Calu3 (cell line): ENCODE measurements at regions not wholly inside any gene's neighbourhood (a gene's known extent, or its start where the extent isn't known, plus 50 kb on each side); places are given as distances from the start of the nearest gene placed in this dataset.

Source experiments
- BruUV-seq: library from RNA; stranded (reverse); fragments of 400-500 nt; replicated peaks from 2 replicates; lab custom pipeline; 2021; lab: Mats Ljungman, UMichigan
- CTCF ChIA-PET: fragments of 300-600 bp; sonication (Branson Sonifier 250); formaldehyde crosslinking; loops from one replicate; lab custom pipeline; 2022; ENCODE audit warnings: antibody characterized with exemption; lab: Charles Lee
- DNase-seq: peaks from one replicate; pipeline ENCODE4 v3.0.0; 2022
- H3K27ac Mint-ChIP-seq: one replicate; pipeline ENCODE4 v1.8.0; 2022; ENCODE audit warnings: mixed read lengths; ENCODE audit not compliant: unreplicated experiment
- H3K27me3 Mint-ChIP-seq: one replicate; pipeline ENCODE4 v1.8.0; 2022; ENCODE audit warnings: mixed read lengths; ENCODE audit not compliant: unreplicated experiment
- H3K36me3 Mint-ChIP-seq: one replicate; pipeline ENCODE4 v1.8.0; 2022; ENCODE audit warnings: mild to moderate bottlenecking, moderate library complexity, mixed read lengths; ENCODE audit not compliant: insufficient read depth, unreplicated experiment
- H3K4me1 Mint-ChIP-seq: one replicate; pipeline ENCODE4 v1.8.0; 2022; ENCODE audit warnings: mild to moderate bottlenecking, low read depth, mixed read lengths; ENCODE audit not compliant: unreplicated experiment
- H3K4me3 Mint-ChIP-seq: one replicate; pipeline ENCODE4 v1.8.0; 2022; ENCODE audit warnings: mild to moderate bottlenecking, low read depth, moderate library complexity, mixed read lengths; ENCODE audit not compliant: unreplicated experiment
- H3K9me3 Mint-ChIP-seq: one replicate; pipeline ENCODE4 v1.8.0; 2022; ENCODE audit warnings: low read depth, mixed read lengths; ENCODE audit not compliant: unreplicated experiment
- CTCF ChIP-seq: fragments of 200-600 bp; IDR thresholded peaks from one replicate; pipeline ENCODE4 v1.8.0; 2022; ENCODE audit warnings: antibody characterized with exemption; ENCODE audit not compliant: unreplicated experiment
- intact Hi-C: fragments of 100-400 bp; cut with micrococcal nuclease; formaldehyde crosslinking; loops from one replicate; pipeline ENCODE4 v1.10.0; 2022; ENCODE audit not compliant: unreplicated experiment

GRCh38 chr5:135206862-135207261 is 172.8 kb upstream of the PITX1 start:
- H3K4me3 Mint-ChIP-seq, result no peak overlapping the region
- BruUV-seq, result no TSS peak
- DNase-seq, result no peak
- H3K27me3 Mint-ChIP-seq, result peaks cover 27% of the 10 kb centered on the region
- no peak overlapping the region for H3K27ac Mint-ChIP-seq
- CTCF ChIA-PET, result no interaction called here
- TF ChIP-seq CTCF, result no peak
- intact Hi-C loops, result loop anchor here (10.0 kb wide), 1 partner anchor 472 kb away; the partner anchor contains the start of gene CAMLG
- H3K36me3 Mint-ChIP-seq, result no peaks in the 10 kb centered on the region
- H3K9me3 Mint-ChIP-seq, result peaks cover 2% of the 10 kb centered on the region
- peaks cover 22% of the 10 kb centered on the region for H3K4me1 Mint-ChIP-seq

- DNase-seq, result no peak
- H3K4me3 Mint-ChIP-seq, result no peak overlapping the region
- H3K9me3 Mint-ChIP-seq, result peaks cover 2% of the 10 kb centered on the region
- intact Hi-C loops, result loop anchor here (10.0 kb wide), 1 partner anchor 471 kb away; the partner anchor contains the start of gene CAMLG
- no peak overlapping the region for H3K27ac Mint-ChIP-seq
- peaks cover 29% of the 10 kb centered on the region for H3K27me3 Mint-ChIP-seq
- TF ChIP-seq CTCF, result no peak
- CTCF ChIA-PET, result no interaction called here
- no TSS peak for BruUV-seq
- H3K4me1 Mint-ChIP-seq, result peaks cover 22% of the 10 kb centered on the region
- H3K36me3 Mint-ChIP-seq, result no peaks in the 10 kb centered on the region
Observed at GRCh38 chr5:135205632-135206349, 171.8 kb upstream of the PITX1 start.

GRCh38 chr5:135204151-135204600 is 170.1 kb upstream of the PITX1 start:
- no TSS peak for BruUV-seq
- CTCF ChIA-PET, result interaction anchor here (1.9 kb wide), 1 partner anchor 287 kb away, joined by 9 read pairs; no protein-coding TSS in a partner anchor
- Mint-ChIP-seq H3K27ac (no peak overlapping the region), H3K9me3 (peaks cover 2% of the 10 kb centered on the region), H3K4me1 (peaks cover 19% of the 10 kb centered on the region), H3K27me3 (peaks cover 29% of the 10 kb centered on the region), H3K4me3 (no peak overlapping the region), H3K36me3 (no peaks in the 10 kb centered on the region)
- TF ChIP-seq CTCF, result peak; percentile 71
- intact Hi-C loops, result loop anchor here (10.0 kb wide), 1 partner anchor 469 kb away; the partner anchor contains the start of gene CAMLG
- no peak for DNase-seq

- no TSS peak for BruUV-seq
- CTCF ChIA-PET, result interaction anchor here (1.9 kb wide), 1 partner anchor 286 kb away, joined by 9 read pairs; no protein-coding TSS in a partner anchor
- intact Hi-C loops, result loop anchor here (10.0 kb wide), 1 partner anchor 469 kb away; the partner anchor contains the start of gene CAMLG
- no peak for DNase-seq
- Mint-ChIP-seq H3K36me3 (no peaks in the 10 kb centered on the region), H3K27ac (no peak overlapping the region), H3K9me3 (peaks cover 2% of the 10 kb centered on the region), H3K4me3 (no peak overlapping the region), H3K27me3 (peaks cover 35% of the 10 kb centered on the region), H3K4me1 (peaks cover 14% of the 10 kb centered on the region)
- TF ChIP-seq CTCF, result peak; percentile 52
Observed at GRCh38 chr5:135203593-135204036, 169.6 kb upstream of the PITX1 start.
